Pons (tissue), 1 donor: ENCODE measurements at regions not wholly inside any gene's neighbourhood (a gene's known extent, or its start where the extent isn't known, plus 50 kb on each side); places are given as distances from the start of the nearest gene placed in this dataset.
"Not testable (repeated sequence)": the region's sequence is repeated elsewhere in the genome, so short reads cannot be mapped to it uniquely, and the experiment has no call there.

ENCODE experiments used
- DNase-seq: peaks from one replicate; pipeline ENCODE4 v3.0.0-alpha.2; 2016; ENCODE audit warnings: low spot score

DNA sequence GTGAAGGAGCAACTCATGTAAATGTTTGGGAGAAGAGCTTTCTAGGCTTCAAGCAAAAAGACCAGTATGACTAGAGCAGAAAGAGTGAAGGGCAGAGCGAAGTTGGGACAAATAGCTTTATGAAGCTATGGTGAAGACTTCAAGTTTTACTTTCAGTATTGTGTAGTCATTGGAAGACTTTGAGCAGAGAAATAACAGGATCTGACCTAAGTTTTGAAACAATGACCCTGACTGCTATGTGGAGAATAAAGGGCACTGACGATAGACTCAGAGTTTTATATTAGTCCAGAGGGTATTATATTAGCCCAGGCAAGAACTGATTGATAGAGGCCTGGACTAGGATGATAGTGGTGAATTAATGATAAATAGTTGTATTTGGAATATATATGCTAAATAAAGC is 187.3 kb downstream of the KTN1 start:
- DNase-seq: no peak

DNA sequence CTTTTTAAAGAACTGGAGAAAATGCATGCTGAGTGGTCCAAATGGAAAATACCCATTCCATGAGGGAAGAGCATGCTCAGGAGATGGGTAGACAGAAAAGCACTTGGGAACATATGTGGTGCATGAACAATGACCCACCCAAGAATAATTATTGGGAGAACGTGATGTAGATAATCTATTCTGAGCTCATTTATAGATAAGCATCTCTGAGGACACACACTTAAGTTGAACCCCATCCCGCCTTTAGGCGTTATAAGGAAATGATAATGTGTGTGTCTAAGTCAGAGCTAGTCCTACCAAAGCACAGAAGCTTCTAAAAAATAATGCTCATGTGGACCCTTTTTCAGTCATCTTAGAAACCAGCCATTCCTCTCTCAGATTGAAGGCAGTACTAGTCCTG is 189.9 kb downstream of the KTN1 start:
- no peak for DNase-seq

GRCh38 chr14:55771242-55771981 is 191.4 kb downstream of the KTN1 start:
- no peak for DNase-seq

DNA sequence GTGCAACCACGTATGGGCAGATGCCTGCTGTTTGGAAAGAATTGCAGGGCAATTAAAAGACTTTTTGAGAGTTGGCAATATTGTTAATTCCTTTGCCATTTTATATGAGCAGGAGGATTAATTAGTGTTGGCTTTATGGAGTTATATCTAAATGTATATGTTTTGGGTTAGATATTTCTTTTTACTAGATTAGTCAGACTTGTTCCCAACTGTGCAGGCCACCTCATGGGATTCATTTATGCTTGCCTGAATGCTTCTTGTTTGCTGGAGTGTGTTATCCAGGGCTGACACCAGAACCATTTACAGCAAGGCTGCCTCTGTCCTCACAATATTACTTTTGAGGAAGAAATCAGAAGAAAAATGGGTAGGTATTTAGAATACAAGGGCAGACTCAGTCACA is 192.5 kb downstream of the KTN1 start:
- no peak for DNase-seq

DNA sequence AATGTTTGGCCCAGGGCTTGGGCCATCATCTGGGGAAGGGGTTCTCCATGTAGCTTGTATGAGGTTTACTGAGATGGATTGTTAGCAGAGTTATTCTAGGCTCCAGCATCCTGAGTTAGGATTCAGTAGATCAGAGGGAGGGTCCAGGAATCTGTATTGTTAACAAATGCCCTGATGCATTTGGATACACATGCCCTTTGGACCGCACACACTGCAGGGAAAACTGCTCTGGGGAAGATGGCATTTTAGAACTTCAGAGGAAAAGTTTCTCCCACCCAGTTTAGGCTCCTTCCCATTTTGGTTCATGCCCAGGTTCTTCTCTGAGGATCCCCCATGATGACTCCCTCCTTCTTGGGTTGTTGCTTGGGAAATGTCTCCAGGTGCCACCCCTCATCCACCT is 193.3 kb downstream of the KTN1 start:
- DNase-seq: no peak

DNA sequence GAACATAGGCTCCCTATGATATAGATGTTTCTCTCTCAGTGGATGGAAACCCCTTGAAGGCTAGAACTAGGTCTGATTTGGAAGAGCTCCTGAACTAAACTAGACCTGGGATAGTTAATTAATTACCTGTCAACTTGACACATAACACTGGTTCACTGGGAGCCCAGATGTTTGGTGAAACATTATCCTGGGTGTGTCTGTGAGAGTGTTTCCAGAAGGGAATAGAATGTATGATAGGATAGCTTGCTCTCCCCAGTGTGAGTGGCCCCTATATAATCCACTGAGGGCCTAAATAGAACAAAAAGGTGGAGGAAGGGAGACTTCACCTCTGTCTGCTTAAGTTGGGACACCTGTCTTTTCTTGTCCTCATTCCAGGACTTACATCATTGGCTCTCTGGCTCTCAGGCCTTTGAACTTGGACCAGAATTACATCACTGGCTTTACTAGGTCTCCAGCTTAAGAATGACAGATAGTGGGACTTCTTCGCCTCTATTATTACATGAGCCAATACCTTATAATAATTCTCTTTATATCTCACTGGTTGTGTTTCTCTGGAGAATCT is 194.1 kb downstream of the KTN1 start:
- no peak for DNase-seq

GRCh38 chr14:55777877-55778276 is 197.9 kb downstream of the KTN1 start:
- no peak for DNase-seq

- no peak for DNase-seq
Observed at GRCh38 chr14:55780156-55780946, 200.3 kb downstream of the KTN1 start.

DNA sequence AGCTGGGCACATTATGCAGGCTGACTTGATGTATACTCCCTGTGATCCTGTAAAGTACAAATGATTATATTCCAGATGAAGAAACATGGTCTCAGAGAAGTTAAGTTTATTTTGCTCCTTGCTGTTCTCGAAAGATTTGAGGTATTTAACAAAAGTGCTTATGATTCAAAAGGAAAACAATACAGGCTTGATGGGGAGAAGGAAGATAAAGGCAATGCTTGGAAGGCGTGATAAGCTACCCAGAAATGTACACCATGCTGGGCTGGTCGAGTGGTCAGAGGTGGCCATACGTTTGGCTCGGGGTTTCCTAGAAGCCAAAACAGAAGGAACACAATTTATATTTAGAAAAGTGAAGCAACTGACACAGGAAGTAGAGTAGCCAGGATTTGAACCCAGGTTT is 201.0 kb downstream of the KTN1 start:
- no peak for DNase-seq

DNA sequence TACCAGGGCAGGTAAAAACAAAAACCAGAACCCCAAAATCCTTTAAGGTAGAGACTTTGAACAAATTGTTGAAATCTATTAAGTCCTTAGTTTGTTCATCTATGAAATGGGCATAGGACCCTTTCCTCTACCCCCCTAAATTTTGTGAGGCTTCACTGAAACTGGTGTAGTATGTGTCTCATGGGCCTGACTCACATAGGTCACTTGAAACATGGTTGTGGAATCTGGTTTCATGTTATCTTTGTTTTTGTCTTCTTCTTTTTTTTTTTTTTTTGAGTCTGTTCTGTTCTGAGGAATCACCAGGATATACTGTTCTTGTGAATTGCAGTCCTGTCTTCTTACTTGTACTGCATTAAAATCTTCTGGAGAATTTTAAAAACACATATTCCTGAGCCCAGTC is 202.2 kb downstream of the KTN1 start:
- DNase-seq: no peak

DNA sequence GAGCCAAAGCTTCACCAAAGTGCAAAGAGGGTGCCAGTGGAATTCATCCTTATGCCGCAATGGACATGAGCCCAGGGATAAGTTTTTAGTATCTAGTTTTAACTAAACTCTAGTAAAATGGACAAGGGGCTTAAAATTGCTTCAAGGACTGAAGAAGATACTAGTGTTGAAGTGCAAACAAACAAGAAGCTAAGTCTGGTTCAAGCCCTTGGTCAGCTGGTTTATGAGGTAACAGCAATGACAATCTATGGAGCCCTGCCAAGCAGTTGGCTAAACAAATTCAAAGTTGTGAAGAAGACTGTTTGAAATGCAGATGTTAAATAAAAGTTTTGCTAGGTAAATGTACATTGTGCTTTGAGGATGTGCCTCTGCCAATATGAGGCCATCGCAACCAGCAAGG is 209.4 kb downstream of the KTN1 start:
- no peak for DNase-seq

DNA sequence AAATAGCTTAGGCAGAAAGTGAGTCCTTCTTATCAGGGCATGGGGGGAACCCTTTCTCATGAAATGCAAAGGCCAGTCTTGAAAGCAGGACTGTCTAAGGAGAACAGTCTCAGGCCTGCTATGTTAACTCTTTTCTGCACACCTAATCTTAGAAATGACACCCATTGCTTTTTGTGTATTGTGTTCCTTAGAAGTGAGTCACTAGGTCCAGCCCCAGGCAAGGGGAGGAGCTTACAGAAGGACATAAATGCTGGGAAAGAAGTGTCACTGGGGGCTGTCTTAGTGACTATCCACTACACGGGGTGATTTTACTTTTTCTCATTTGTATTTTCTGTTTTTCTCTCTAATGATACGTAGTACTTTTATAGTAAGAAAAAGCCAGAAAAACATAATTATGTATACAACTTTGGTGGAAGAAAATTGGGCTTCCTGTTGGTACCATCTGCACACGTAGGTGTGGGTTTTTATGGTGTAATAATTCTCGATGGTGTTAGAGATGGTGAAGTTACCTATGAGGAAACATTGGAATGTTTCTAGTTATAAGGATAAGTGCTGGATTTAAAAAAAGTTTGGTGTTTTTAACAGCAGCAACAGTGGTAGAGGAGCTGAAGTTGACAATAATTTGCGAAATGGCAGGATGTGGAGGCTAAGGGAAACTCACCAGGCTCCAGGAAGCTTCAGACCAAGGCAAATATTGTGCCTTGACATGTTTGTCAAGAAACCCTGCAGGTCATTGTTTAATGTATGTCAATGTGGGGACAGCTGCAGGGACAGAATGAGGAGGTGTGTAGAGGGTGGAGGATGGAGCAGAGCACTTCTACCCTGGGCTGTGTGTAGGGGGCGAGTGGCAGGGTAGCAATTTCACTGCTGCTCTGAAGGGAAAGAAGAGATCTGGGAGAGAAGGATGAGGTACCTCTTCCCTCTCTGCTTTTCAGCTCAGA is 214.9 kb downstream of the KTN1 start:
- DNase-seq: no peak

- not testable (repeated sequence) for DNase-seq
Observed at GRCh38 chr14:55796513-55796912, 216.5 kb downstream of the KTN1 start.

- no peak for DNase-seq
Observed at GRCh38 chr14:55798406-55798805, 218.4 kb downstream of the KTN1 start.

DNA sequence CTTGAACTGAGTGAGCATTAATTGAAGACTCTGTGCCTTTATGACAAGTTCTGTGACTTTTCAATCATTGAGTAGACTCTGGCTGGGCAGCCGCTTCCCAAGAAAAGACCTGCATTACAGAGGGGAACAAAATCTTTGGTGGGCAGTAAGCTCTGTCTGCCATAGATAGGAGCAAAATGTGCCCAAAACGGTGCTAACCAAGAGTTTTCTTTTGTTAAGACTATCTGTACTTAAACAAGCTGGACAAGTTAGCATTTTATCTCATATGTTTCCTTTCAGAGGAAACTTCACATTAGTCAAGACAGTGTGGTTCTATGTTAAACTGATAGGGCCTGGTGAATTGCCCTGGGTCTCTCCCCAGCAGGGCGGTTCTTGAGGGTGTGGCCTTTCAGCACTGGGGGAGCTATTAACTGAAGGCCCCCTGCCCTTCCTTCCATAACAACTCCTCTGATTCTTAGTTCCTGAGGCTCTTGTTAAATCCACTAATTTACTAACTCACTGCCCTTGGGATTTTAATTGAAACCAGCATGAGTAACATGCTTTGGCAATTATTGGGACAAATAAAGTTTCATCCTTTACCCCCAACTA is 219.6 kb downstream of the KTN1 start:
- DNase-seq: no peak

GRCh38 chr14:55800156-55800785 is 220.3 kb downstream of the KTN1 start:
- DNase-seq: no peak

DNA sequence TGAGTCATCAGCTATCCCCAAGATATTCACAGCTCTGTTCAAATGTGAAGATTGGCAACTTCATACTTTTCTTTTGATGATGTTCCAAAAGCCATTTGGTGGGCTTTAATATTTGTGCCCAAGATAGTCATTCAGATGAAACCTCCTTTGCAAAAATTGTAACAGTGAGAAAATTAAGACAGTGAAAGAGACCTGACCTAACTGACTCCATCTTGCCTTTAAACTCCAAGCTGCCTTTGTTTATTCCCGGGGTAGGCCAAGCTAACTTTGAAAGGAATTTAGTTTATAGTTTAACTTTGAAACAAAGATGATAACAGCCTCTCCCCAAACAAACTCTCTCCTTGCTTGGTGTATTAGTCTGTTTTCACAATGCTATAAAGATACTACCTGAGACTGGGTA is 221.1 kb downstream of the KTN1 start:
- no peak for DNase-seq

GRCh38 chr14:55802986-55803872 is 223.2 kb downstream of the KTN1 start:
- DNase-seq: no peak

- no peak for DNase-seq
Observed at GRCh38 chr14:55803873-55804553, 224.0 kb downstream of the KTN1 start.

DNA sequence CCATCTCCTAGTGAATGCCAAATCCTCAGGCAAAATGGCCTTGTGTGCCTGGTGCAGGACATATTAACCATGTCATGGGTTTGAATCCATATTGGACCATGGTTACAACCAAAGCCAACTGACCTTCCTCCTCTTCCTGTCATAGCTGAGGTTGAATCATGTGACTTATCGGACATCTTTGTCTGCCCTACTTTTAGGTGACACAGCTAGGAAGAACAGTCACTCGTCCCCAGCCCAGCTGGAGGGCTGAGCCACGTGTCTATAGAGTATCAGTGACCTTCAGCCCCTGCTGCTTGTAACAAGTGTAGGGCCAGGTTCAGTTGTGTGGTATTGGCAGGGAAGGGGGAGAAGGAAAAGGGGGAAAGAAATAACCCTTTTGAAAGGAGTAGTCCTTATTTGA is 225.2 kb downstream of the KTN1 start:
- no peak for DNase-seq
